Activated CD8-positive, alpha-beta memory T cell treated with anti-CD3 and anti-CD28 coated beads, Interleukin-2, amount 50 U/mL, for 1 hour (primary cell): ENCODE measurements at regions not wholly inside any gene's neighbourhood (a gene's known extent, or its start where the extent isn't known, plus 50 kb on each side); places are given as distances from the start of the nearest gene placed in this dataset.
"Not testable (repeated sequence)": the region's sequence is repeated elsewhere in the genome, so short reads cannot be mapped to it uniquely, and the experiment has no call there.

ENCODE experiments used
- DNase-seq: peaks from one replicate; pipeline ENCODE4 v3.0.0-alpha.2; 2020; ENCODE audit errors: extremely low read depth

GRCh38 chr15:31219221-31219620, 107.4 kb upstream of the KLF13 start:
- DNase-seq, result no peak

GRCh38 chr15:31221936-31222515, 104.6 kb upstream of the KLF13 start:
- no peak for DNase-seq

- no peak for DNase-seq
These were observed 103.8 kb upstream of the KLF13 start for GRCh38 chr15:31222773-31223341.

GRCh38 chr15:31223478-31224350, 102.9 kb upstream of the KLF13 start:
- DNase-seq, result no peak

GRCh38 chr15:31224661-31225060, 102.0 kb upstream of the KLF13 start:
- not testable (repeated sequence) for DNase-seq

- DNase-seq, result no peak
These were observed 101.2 kb upstream of the KLF13 start for GRCh38 chr15:31225356-31225955.

GRCh38 chr15:31226021-31226420, 100.6 kb upstream of the KLF13 start:
- DNase-seq, result no peak

GRCh38 chr15:31227235-31227634, 99.4 kb upstream of the KLF13 start:
- DNase-seq, result no peak

- DNase-seq, result no peak
These were observed 98.6 kb upstream of the KLF13 start for GRCh38 chr15:31228011-31228484.

GRCh38 chr15:31228980-31229826, 97.4 kb upstream of the KLF13 start:
- no peak for DNase-seq

GRCh38 chr15:31230630-31231485, 95.8 kb upstream of the KLF13 start:
- no peak for DNase-seq

- DNase-seq, result no peak
These were observed 91.8 kb upstream of the KLF13 start for GRCh38 chr15:31234815-31235214.

- DNase-seq, result no peak
These were observed 91.1 kb upstream of the KLF13 start for GRCh38 chr15:31235311-31236183.

GRCh38 chr15:31236184-31237042, 90.2 kb upstream of the KLF13 start:
- no peak for DNase-seq

- DNase-seq, result no peak
These were observed 89.7 kb upstream of the KLF13 start for GRCh38 chr15:31237043-31237324.

GRCh38 chr15:31238906-31239305, 87.7 kb upstream of the KLF13 start:
- no peak for DNase-seq

- no peak for DNase-seq
These were observed 87.2 kb upstream of the KLF13 start for GRCh38 chr15:31239409-31239808.

- no peak for DNase-seq
These were observed 84.6 kb upstream of the KLF13 start for GRCh38 chr15:31241888-31242522.
